HL-60 (cell line): ENCODE measurements at regions not wholly inside any gene's neighbourhood (a gene's known extent, or its start where the extent isn't known, plus 50 kb on each side); places are given as distances from the start of the nearest gene placed in this dataset.

Source experiments
- DNase-seq, 2 experiments: peaks; one replicate each; pipeline ENCODE4 v3.0.0-alpha.2; 2010 to 2020; ENCODE audit warnings: low read depth in 1 of 2, low spot score in 1 of 2
- H3K27ac ChIP-seq: fragments of 250-450 bp; sonication (Bioruptor Pico); replicated peaks from 2 replicates; pipeline ENCODE4 v1.5.1; 2020; ENCODE audit warnings: mild to moderate bottlenecking, moderate library complexity
- H3K27me3 ChIP-seq: fragments of 250-450 bp; sonication (Bioruptor Pico); 2 replicates; pipeline ENCODE4 v1.5.1; 2021; ENCODE audit warnings: mild to moderate bottlenecking, moderate library complexity; ENCODE audit not compliant: insufficient read depth, poor library complexity, severe bottlenecking
- H3K4me3 ChIP-seq: replicated peaks from 2 replicates; pipeline ENCODE4 v1.5.1; 2011; ENCODE audit warnings: mild to moderate bottlenecking, control low read depth, low read length; ENCODE audit not compliant: insufficient read depth
- CTCF ChIP-seq: IDR thresholded peaks from one replicate; pipeline ENCODE4 v1.5.1; 2011; ENCODE audit warnings: low read length, control low read depth, inconsistent platforms; ENCODE audit not compliant: insufficient read depth
- GABPA ChIP-seq: IDR thresholded peaks from 2 replicates; pipeline ENCODE4 v1.6.1; 2012; ENCODE audit warnings: low read depth
- POLR2AphosphoS5 ChIP-seq: IDR thresholded peaks from 2 replicates; pipeline ENCODE4 v1.6.1; 2012; ENCODE audit warnings: low read depth
- SPI1 ChIP-seq: IDR thresholded peaks from 2 replicates; pipeline ENCODE4 v1.6.1; 2012; ENCODE audit warnings: low read depth, mild to moderate bottlenecking, borderline replicate concordance
- TF ChIP-seq, protein P1 (sequence below): IDR thresholded peaks from 2 replicates; pipeline ENCODE4 v1.6.1; 2012; ENCODE audit warnings: low read depth; ENCODE audit not compliant: insufficient replicate concordance

DNA sequence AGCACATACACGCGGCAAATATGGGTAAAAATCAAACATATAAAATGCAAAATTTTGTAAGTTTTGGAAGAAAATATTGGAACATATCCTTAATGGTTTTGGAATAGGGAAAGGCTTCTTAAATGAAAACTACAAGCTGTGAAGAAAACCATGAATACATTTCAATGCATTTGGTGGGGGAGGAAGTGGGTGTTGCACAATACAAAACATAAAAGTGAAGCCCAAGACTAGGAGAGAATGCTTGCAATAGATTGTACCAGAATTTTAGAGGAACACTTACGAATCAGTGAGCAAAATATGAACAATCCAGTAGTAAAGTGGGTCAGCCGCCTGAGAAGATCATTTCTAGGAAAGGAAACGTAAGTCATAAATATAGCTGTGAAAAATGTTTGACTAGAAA, 322.6 kb upstream of the MKI67 start:
- no peak overlapping the region for H3K4me3 ChIP-seq
- no peak overlapping the region for H3K27ac ChIP-seq
- H3K27me3 ChIP-seq, result no peaks in the 10 kb centered on the region
- DNase-seq, result no peak
- TF ChIP-seq SPI1 (peak; percentile 39), GABPA (no peak)

GRCh38 chr10:128451879-128452278, 325.7 kb upstream of the MKI67 start:
- no peak overlapping the region for H3K27ac ChIP-seq
- H3K4me3 ChIP-seq, result no peak overlapping the region
- no peak for DNase-seq
- H3K27me3 ChIP-seq, result no peaks in the 10 kb centered on the region
- TF ChIP-seq POLR2AphosphoS5 (no peak), GABPA (no peak), CTCF (no peak), SPI1 (no peak)
- TF ChIP-seq, protein P1, sequence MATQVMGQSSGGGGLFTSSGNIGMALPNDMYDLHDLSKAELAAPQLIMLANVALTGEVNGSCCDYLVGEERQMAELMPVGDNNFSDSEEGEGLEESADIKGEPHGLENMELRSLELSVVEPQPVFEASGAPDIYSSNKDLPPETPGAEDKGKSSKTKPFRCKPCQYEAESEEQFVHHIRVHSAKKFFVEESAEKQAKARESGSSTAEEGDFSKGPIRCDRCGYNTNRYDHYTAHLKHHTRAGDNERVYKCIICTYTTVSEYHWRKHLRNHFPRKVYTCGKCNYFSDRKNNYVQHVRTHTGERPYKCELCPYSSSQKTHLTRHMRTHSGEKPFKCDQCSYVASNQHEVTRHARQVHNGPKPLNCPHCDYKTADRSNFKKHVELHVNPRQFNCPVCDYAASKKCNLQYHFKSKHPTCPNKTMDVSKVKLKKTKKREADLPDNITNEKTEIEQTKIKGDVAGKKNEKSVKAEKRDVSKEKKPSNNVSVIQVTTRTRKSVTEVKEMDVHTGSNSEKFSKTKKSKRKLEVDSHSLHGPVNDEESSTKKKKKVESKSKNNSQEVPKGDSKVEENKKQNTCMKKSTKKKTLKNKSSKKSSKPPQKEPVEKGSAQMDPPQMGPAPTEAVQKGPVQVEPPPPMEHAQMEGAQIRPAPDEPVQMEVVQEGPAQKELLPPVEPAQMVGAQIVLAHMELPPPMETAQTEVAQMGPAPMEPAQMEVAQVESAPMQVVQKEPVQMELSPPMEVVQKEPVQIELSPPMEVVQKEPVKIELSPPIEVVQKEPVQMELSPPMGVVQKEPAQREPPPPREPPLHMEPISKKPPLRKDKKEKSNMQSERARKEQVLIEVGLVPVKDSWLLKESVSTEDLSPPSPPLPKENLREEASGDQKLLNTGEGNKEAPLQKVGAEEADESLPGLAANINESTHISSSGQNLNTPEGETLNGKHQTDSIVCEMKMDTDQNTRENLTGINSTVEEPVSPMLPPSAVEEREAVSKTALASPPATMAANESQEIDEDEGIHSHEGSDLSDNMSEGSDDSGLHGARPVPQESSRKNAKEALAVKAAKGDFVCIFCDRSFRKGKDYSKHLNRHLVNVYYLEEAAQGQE, result no peak

GRCh38 chr10:128456271-128456670, 330.0 kb upstream of the MKI67 start:
- Histone ChIP-seq H3K27me3 (no peaks in the 10 kb centered on the region), H3K27ac (no peak overlapping the region), H3K4me3 (no peak overlapping the region)
- no peak for DNase-seq
- TF ChIP-seq, protein P1, result no peak
- TF ChIP-seq POLR2AphosphoS5 (no peak), CTCF (no peak), SPI1 (no peak), GABPA (no peak)

- TF ChIP-seq, protein P1, result no peak
- TF ChIP-seq POLR2AphosphoS5 (no peak), SPI1 (no peak), GABPA (no peak), CTCF (no peak)
- DNase-seq, result no peak
- H3K27me3 ChIP-seq, result no peaks in the 10 kb centered on the region
- H3K27ac ChIP-seq, result no peak overlapping the region
- H3K4me3 ChIP-seq, result no peak overlapping the region
Observed at GRCh38 chr10:128457136-128457535, 330.9 kb upstream of the MKI67 start.
